CD4-positive, alpha-beta T cell (primary cell): ENCODE measurements at regions not wholly inside any gene's neighbourhood (a gene's known extent, or its start where the extent isn't known, plus 50 kb on each side); places are given as distances from the start of the nearest gene placed in this dataset.

ENCODE experiments used
- ATAC-seq: fragments of 200-7000 bp; cut with Tn5 transposase; one replicate; pipeline ENCODE4 v1.10.0; 2022; ENCODE audit warnings: mild to moderate bottlenecking; ENCODE audit not compliant: poor library complexity
- CTCF ChIA-PET: fragments of 350-600 bp; sonication (Branson Sonifier 250); formaldehyde crosslinking; loops from one replicate; lab custom pipeline; 2021; ENCODE audit warnings: antibody characterized with exemption, inconsistent platforms; lab: Charles Lee
- POLR2A ChIA-PET: fragments of 350-600 bp; sonication (Branson Sonifier 250); formaldehyde crosslinking; loops from one replicate; lab custom pipeline; 2021; ENCODE audit warnings: antibody characterized with exemption, inconsistent platforms; lab: Charles Lee
- DNase-seq, 14 experiments: peaks; one replicate each; pipeline ENCODE4 v3.0.0-alpha.2; 2013 to 2020; ENCODE audit warnings: mixed read lengths in 2 of 14
- H3K27ac ChIP-seq, 2 donors: one replicate each; pipeline versions ENCODE4 v1.5.1 to v1.7.0; 2013; ENCODE audit warnings: low read length in 2 of 2, low read depth in 1 of 2, mild to moderate bottlenecking in 1 of 2
- H3K27me3 ChIP-seq, 2 experiments: 1 replicate in 1 of 2; 2 replicates in 1 of 2; pipeline versions ENCODE4 v1.6.1 to v1.7.0; 2013; ENCODE audit warnings: low read length in 2 of 2, control low read depth in 1 of 2, mild to moderate bottlenecking in 1 of 2, moderate library complexity in 1 of 2; ENCODE audit not compliant: insufficient read depth in 2 of 2, control insufficient read depth in 1 of 2
- H3K36me3 ChIP-seq: one replicate; pipeline ENCODE4 v1.6.1; 2013; ENCODE audit warnings: low read length, control low read depth; ENCODE audit not compliant: insufficient read depth
- H3K4me1 ChIP-seq: one replicate; pipeline ENCODE4 v1.6.1; 2013; ENCODE audit warnings: low read length, control low read depth; ENCODE audit not compliant: insufficient read depth
- H3K4me3 ChIP-seq: one replicate; pipeline ENCODE4 v1.5.1; 2013; ENCODE audit warnings: mild to moderate bottlenecking, low read length, moderate library complexity
- H3K9me3 ChIP-seq, 2 experiments: 1 replicate in 1 of 2; 2 replicates in 1 of 2; pipeline versions ENCODE4 v1.6.1 to v1.7.0; 2013; ENCODE audit warnings: low read length in 2 of 2, mild to moderate bottlenecking in 2 of 2, control low read depth in 1 of 2, moderate library complexity in 1 of 2; ENCODE audit not compliant: control insufficient read depth in 1 of 2, insufficient read depth in 1 of 2
- H3K27ac Mint-ChIP-seq: one replicate; pipeline ENCODE4 v1.8.0; 2020; ENCODE audit warnings: mixed read lengths
- H3K27me3 Mint-ChIP-seq: one replicate; pipeline ENCODE4 v1.8.0; 2021; ENCODE audit warnings: mixed read lengths
- H3K36me3 Mint-ChIP-seq: one replicate; pipeline ENCODE4 v1.8.0; 2021; ENCODE audit warnings: low read depth, mixed read lengths
- H3K4me1 Mint-ChIP-seq: one replicate; pipeline ENCODE4 v1.8.0; 2021; ENCODE audit warnings: low read depth, mixed read lengths
- H3K4me3 Mint-ChIP-seq: one replicate; pipeline ENCODE4 v1.8.0; 2020; ENCODE audit warnings: mild to moderate bottlenecking, mixed read lengths
- H3K9me3 Mint-ChIP-seq: one replicate; pipeline ENCODE4 v1.8.0; 2020; ENCODE audit warnings: mixed read lengths
- intact Hi-C, 2 experiments: fragments of 100-400 bp; cut with DNase I in 1 of 2; cut with micrococcal nuclease in 1 of 2; formaldehyde crosslinking; loops; one replicate each; pipeline versions ENCODE4 v1.15.1 to v1.9.0; 2023 to 2025; cut with DNase I, micrococcal nuclease
- TF ChIP-seq, protein P1 (sequence below): fragments of 200-600 bp; IDR thresholded peaks from one replicate; pipeline ENCODE4 v1.8.0; 2022; ENCODE audit warnings: antibody characterized with exemption, mild to moderate bottlenecking

DNA sequence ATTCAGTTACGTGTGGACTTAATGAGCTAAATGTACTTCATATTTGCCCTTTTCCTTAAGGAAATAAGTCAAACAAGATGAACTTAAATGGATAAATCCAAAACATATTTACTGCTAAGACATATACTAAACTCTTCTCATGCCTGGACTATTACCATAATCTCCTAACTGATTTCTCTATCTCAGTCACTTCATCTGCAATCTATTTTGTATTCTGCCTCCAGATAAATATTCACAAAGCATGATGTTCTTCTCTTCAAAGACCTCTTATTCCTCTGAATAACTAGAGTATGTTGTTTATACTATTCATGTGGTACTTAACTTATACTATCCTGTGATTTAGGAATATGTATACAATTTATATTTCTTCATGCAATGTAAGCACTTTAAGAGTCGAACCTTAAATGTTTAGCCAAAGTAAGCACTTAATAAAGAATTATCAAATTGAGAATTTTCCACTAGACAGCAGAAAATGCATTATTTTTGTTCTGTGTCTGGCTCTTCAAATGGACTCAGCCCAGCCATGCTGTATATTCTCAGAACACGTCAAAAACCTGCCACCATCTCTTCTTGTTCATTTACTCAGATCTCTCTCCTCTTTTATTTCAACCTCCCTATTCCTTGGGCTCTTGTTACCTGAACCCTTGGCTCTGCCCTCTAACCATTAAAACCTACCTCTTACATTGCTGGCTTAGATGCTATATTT is 79.9 kb upstream of the ARHGAP28 start:
- intact Hi-C loops, result no loop called here
- TF ChIP-seq, protein P1, sequence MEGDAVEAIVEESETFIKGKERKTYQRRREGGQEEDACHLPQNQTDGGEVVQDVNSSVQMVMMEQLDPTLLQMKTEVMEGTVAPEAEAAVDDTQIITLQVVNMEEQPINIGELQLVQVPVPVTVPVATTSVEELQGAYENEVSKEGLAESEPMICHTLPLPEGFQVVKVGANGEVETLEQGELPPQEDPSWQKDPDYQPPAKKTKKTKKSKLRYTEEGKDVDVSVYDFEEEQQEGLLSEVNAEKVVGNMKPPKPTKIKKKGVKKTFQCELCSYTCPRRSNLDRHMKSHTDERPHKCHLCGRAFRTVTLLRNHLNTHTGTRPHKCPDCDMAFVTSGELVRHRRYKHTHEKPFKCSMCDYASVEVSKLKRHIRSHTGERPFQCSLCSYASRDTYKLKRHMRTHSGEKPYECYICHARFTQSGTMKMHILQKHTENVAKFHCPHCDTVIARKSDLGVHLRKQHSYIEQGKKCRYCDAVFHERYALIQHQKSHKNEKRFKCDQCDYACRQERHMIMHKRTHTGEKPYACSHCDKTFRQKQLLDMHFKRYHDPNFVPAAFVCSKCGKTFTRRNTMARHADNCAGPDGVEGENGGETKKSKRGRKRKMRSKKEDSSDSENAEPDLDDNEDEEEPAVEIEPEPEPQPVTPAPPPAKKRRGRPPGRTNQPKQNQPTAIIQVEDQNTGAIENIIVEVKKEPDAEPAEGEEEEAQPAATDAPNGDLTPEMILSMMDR, result no peak
- Histone ChIP-seq H3K4me3 (no peak overlapping the region), H3K27me3 (no peaks in the 10 kb centered on the region), H3K4me1 (no peaks in the 10 kb centered on the region), H3K9me3 (peaks cover 0 to 7% of the 10 kb centered on the region in 2 experiments), H3K36me3 (no peaks in the 10 kb centered on the region), H3K27ac (no peak overlapping the region)
- H3K27me3 Mint-ChIP-seq, result no peaks in the 10 kb centered on the region
- no peaks in the 10 kb centered on the region for H3K4me1 Mint-ChIP-seq
- no peak overlapping the region for H3K27ac Mint-ChIP-seq
- peaks cover 3% of the 10 kb centered on the region for H3K9me3 Mint-ChIP-seq
- no peak overlapping the region for H3K4me3 Mint-ChIP-seq
- ChIA-PET CTCF (no interaction called here), POLR2A (no interaction called here)
- no peak for ATAC-seq
- DNase-seq, result no peak
- no peaks in the 10 kb centered on the region for H3K36me3 Mint-ChIP-seq

DNA sequence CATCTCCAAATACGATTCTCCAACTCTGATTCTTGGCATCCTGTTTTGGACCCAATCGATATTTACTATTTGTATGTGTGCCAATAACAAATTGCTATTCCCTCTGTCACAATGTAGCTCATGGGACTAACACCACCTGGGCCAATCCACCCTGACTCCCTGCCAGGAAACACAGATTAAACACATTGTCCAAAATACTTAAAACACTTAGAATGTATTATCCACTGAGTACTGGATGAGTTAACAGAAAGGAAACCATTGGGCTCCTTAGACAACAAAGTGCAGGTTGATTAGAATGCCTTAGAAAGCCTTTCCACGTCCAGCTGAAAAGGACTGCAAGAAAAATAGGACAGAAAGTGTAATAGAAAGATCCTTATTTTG is 79.4 kb upstream of the ARHGAP28 start:
- peaks cover 3% of the 10 kb centered on the region for H3K9me3 Mint-ChIP-seq
- Histone ChIP-seq H3K4me3 (no peak overlapping the region), H3K27me3 (no peaks in the 10 kb centered on the region), H3K4me1 (no peaks in the 10 kb centered on the region), H3K9me3 (peaks cover 0 to 7% of the 10 kb centered on the region in 2 experiments), H3K36me3 (no peaks in the 10 kb centered on the region), H3K27ac (no peak overlapping the region)
- H3K36me3 Mint-ChIP-seq, result no peaks in the 10 kb centered on the region
- H3K4me3 Mint-ChIP-seq, result no peak overlapping the region
- ChIA-PET POLR2A (no interaction called here), CTCF (no interaction called here)
- no peaks in the 10 kb centered on the region for H3K27me3 Mint-ChIP-seq
- TF ChIP-seq, protein P1, result no peak
- intact Hi-C loops, result no loop called here
- no peaks in the 10 kb centered on the region for H3K4me1 Mint-ChIP-seq
- DNase-seq (no peak), ATAC-seq (no peak)
- no peak overlapping the region for H3K27ac Mint-ChIP-seq

DNA sequence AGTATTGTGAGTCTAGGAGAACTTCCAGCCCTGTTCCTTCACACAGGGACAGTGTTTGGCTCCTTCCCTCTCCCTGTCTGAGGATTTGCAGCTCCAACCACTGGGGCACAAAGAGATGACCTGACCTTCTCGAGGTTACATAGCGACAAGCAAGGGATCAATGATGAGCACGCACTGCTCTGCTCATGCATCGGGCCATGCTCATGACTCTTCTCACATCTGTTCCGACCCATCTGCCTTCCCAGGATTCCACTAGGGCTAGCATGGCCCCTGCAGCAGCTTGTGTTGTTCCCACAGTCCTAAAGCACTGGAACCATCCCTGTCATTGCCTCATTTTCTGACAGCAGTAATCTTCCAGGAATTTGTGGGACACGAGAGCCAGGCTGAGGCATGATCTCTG is 78.8 kb upstream of the ARHGAP28 start:
- Mint-ChIP-seq H3K36me3 (no peaks in the 10 kb centered on the region), H3K4me3 (no peak overlapping the region), H3K4me1 (no peaks in the 10 kb centered on the region), H3K27ac (no peak overlapping the region), H3K9me3 (peaks cover 7% of the 10 kb centered on the region), H3K27me3 (no peaks in the 10 kb centered on the region)
- H3K4me1 ChIP-seq, result no peaks in the 10 kb centered on the region
- no peaks in the 10 kb centered on the region for H3K27me3 ChIP-seq
- H3K9me3 ChIP-seq, result peaks cover 0 to 7% of the 10 kb centered on the region in 2 experiments
- no peak overlapping the region for H3K27ac ChIP-seq
- intact Hi-C loops, result no loop called here
- H3K4me3 ChIP-seq, result no peak overlapping the region
- no peaks in the 10 kb centered on the region for H3K36me3 ChIP-seq
- no peak for DNase-seq
- no peak for ATAC-seq
- POLR2A ChIA-PET, result no interaction called here
- CTCF ChIA-PET, result no interaction called here
- TF ChIP-seq, protein P1, result no peak
